GM21528 (cell line): ENCODE measurements at regions not wholly inside any gene's neighbourhood (a gene's known extent, or its start where the extent isn't known, plus 50 kb on each side); places are given as distances from the start of the nearest gene placed in this dataset.
A peak's percentile ranks its signal among the peaks of the same experiment; 100 is the strongest.
"Not testable (repeated sequence)": the region's sequence is repeated elsewhere in the genome, so short reads cannot be mapped to it uniquely, and the experiment has no call there.

ENCODE experiments used
- ATAC-seq: cut with Tn5 transposase; IDR thresholded peaks from one replicate; pipeline ENCODE4 v1.9.1; 2021; ENCODE audit warnings: mild to moderate bottlenecking, moderate library complexity; ENCODE audit not compliant: unreplicated experiment, low FRiP score

- no peak for ATAC-seq
These were observed 137.2 kb upstream of the CENPW start for GRCh38 chr6:126202707-126203106.

- no peak for ATAC-seq
These were observed 135.8 kb upstream of the CENPW start for GRCh38 chr6:126204126-126204525.

GRCh38 chr6:126204598-126204997, 135.3 kb upstream of the CENPW start:
- no peak for ATAC-seq

- no peak for ATAC-seq
These were observed 133.2 kb upstream of the CENPW start for GRCh38 chr6:126206504-126207246.

GRCh38 chr6:126210398-126211075, 129.4 kb upstream of the CENPW start:
- no peak for ATAC-seq

- ATAC-seq = no peak
These were observed 122.4 kb upstream of the CENPW start for GRCh38 chr6:126217497-126217896.

GRCh38 chr6:126220901-126221300, 119.0 kb upstream of the CENPW start:
- not testable (repeated sequence) for ATAC-seq

GRCh38 chr6:126227833-126228702, 111.8 kb upstream of the CENPW start:
- ATAC-seq = no peak

GRCh38 chr6:126232671-126233070, 107.2 kb upstream of the CENPW start:
- no peak for ATAC-seq

- no peak for ATAC-seq
These were observed 106.7 kb upstream of the CENPW start for GRCh38 chr6:126233192-126233591.

- ATAC-seq = no peak
These were observed 104.6 kb upstream of the CENPW start for GRCh38 chr6:126235363-126235762.

- no peak for ATAC-seq
These were observed 94.8 kb upstream of the CENPW start for GRCh38 chr6:126245077-126245476.

GRCh38 chr6:126252154-126252553, 87.8 kb upstream of the CENPW start:
- no peak for ATAC-seq

- no peak for ATAC-seq
These were observed 86.5 kb upstream of the CENPW start for GRCh38 chr6:126253431-126253830.

GRCh38 chr6:126258150-126258549, 81.8 kb upstream of the CENPW start:
- no peak for ATAC-seq

- no peak for ATAC-seq
These were observed 78.0 kb upstream of the CENPW start for GRCh38 chr6:126261792-126262421.

- no peak for ATAC-seq
These were observed 75.7 kb upstream of the CENPW start for GRCh38 chr6:126264265-126264664.

GRCh38 chr6:126266664-126267063, 73.3 kb upstream of the CENPW start:
- no peak for ATAC-seq

GRCh38 chr6:126267626-126268025, 72.3 kb upstream of the CENPW start:
- no peak for ATAC-seq

- peak; percentile 67 for ATAC-seq
These were observed 71.8 kb upstream of the CENPW start for GRCh38 chr6:126268092-126268491.

GRCh38 chr6:126280287-126280686, 59.6 kb upstream of the CENPW start:
- ATAC-seq = no peak
